PC-3 (cell line): ENCODE measurements at regions not wholly inside any gene's neighbourhood (a gene's known extent, or its start where the extent isn't known, plus 50 kb on each side); places are given as distances from the start of the nearest gene placed in this dataset.

Experiments used
- CTCF ChIP-seq: fragments of 300-600 bp; sonication (generic); conservative IDR thresholded peaks from 2 replicates; pipeline ENCODE4 v1.5.1; 2017; ENCODE audit warnings: antibody characterized with exemption, low read depth, mild to moderate bottlenecking, low read length
- EZH2 ChIP-seq: fragments of 300-600 bp; sonication (generic); IDR thresholded peaks from one replicate; pipeline ENCODE4 v1.6.1; 2017; ENCODE audit warnings: antibody characterized with exemption, mild to moderate bottlenecking, low read length; ENCODE audit not compliant: unreplicated experiment

- TF ChIP-seq CTCF = no peak
- no peak for TF ChIP-seq EZH2
These were observed 76.4 kb upstream of the GALNT9 start for GRCh38 chr12:132405742-132406251.
